ENCODE measurements at regions not wholly inside any gene's neighbourhood (a gene's known extent, or its start where the extent isn't known, plus 50 kb on each side); places are given as distances from the start of the nearest gene placed in this dataset.

DNA sequence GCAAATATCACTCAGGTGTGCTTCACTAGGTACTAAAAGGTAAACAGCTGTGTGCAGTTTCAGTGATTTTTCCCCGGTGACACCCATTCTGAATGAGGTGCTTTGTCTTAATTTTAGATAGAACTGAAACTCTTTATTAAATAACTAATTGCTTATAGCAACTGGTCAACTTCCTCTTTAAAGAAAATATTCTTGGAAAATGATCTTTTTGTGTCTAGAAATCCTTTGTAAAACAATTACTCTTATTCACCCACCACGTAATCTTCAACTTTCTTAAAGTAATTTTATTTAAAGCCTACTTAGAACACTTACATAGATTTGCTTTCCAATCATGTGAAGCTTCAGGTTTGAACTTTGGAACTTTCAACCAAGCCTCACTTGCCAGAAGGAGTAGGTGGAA, 57.9 kb upstream of the RMDN2 start:
- no peak overlapping the region for H3K4me2 ChIP-seq (ENCODE audit: low read depth, low read length, poor library complexity, severe bottlenecking)
- H3K36me3 ChIP-seq (ENCODE audit: insufficient read depth, low read length): no peaks in the 10 kb centered on the region
- no peaks in the 10 kb centered on the region for H3F3A ChIP-seq (ENCODE audit: low read depth)
- no peak overlapping the region for H2AFZ ChIP-seq (ENCODE audit: low read length)
- no peak overlapping the region for H3K9ac ChIP-seq (ENCODE audit: low read depth, low read length, poor library complexity, severe bottlenecking)
- no peaks in the 10 kb centered on the region for H3K9me3 ChIP-seq (ENCODE audit: insufficient read depth, low read depth, low read length)
- H4K20me1 ChIP-seq (ENCODE audit: insufficient read depth, low read length, poor library complexity, severe bottlenecking): no peaks in the 10 kb centered on the region
- H3K4me1 ChIP-seq (ENCODE audit: insufficient read depth, low read length, poor library complexity, severe bottlenecking): peaks cover 5% of the 10 kb centered on the region
- no peak overlapping the region for H3K4me3 ChIP-seq (ENCODE audit: low read length, poor library complexity, severe bottlenecking)
- H3K27me3 ChIP-seq (ENCODE audit: insufficient read depth, low read length, poor library complexity, severe bottlenecking): no peaks in the 10 kb centered on the region
- H3K79me2 ChIP-seq (ENCODE audit: insufficient read depth, low read length): no peaks in the 10 kb centered on the region
- no peaks in the 10 kb centered on the region for H3K9me2 ChIP-seq (replicated peaks; ENCODE audit: low read depth, low read length)
- TF ChIP-seq EZH2phosphoT487 (IDR thresholded peaks at IDR 0.05; ENCODE audit: borderline replicate concordance): no peak
- TF ChIP-seq, protein P1, sequence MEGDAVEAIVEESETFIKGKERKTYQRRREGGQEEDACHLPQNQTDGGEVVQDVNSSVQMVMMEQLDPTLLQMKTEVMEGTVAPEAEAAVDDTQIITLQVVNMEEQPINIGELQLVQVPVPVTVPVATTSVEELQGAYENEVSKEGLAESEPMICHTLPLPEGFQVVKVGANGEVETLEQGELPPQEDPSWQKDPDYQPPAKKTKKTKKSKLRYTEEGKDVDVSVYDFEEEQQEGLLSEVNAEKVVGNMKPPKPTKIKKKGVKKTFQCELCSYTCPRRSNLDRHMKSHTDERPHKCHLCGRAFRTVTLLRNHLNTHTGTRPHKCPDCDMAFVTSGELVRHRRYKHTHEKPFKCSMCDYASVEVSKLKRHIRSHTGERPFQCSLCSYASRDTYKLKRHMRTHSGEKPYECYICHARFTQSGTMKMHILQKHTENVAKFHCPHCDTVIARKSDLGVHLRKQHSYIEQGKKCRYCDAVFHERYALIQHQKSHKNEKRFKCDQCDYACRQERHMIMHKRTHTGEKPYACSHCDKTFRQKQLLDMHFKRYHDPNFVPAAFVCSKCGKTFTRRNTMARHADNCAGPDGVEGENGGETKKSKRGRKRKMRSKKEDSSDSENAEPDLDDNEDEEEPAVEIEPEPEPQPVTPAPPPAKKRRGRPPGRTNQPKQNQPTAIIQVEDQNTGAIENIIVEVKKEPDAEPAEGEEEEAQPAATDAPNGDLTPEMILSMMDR (conservative IDR thresholded peaks at IDR 0.05; ENCODE audit: low read length): no peak

DNA sequence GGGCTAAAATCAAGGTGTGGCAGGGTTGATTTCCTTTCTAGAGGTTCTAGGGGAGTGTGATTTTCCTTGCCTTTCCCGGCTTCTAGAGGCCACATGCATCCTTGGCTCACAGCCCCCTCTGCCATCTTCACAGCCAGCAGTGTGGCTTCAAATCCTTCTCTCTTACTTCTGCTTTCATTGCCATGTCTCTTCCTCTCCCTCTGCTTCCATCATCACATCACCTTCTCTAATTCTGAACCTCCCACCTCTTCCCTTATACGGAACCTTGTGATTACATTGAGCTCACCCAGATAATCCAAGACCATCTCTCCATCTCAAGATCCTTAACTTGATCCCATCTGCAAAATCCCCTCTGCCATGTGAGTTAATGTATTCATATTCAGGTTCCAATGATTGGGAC, 56.2 kb upstream of the RMDN2 start:
- Histone ChIP-seq H3K36me3 (ENCODE audit: insufficient read depth, low read length) (no peaks in the 10 kb centered on the region), H3K79me2 (ENCODE audit: insufficient read depth, low read length) (no peaks in the 10 kb centered on the region), H3K4me1 (ENCODE audit: insufficient read depth, low read length, poor library complexity, severe bottlenecking) (peaks cover 19% of the 10 kb centered on the region), H3K9ac (ENCODE audit: low read depth, low read length, poor library complexity, severe bottlenecking) (no peak overlapping the region), H3K27me3 (ENCODE audit: insufficient read depth, low read length, poor library complexity, severe bottlenecking) (no peaks in the 10 kb centered on the region), H4K20me1 (ENCODE audit: insufficient read depth, low read length, poor library complexity, severe bottlenecking) (no peaks in the 10 kb centered on the region), H3K4me2 (ENCODE audit: low read depth, low read length, poor library complexity, severe bottlenecking) (no peak overlapping the region), H3K9me2 (replicated peaks; ENCODE audit: low read depth, low read length) (no peaks in the 10 kb centered on the region), H2AFZ (ENCODE audit: low read length) (no peak overlapping the region), H3K9me3 (ENCODE audit: insufficient read depth, low read depth, low read length) (no peaks in the 10 kb centered on the region), H3K4me3 (ENCODE audit: low read length, poor library complexity, severe bottlenecking) (no peak overlapping the region), H3F3A (ENCODE audit: low read depth) (no peaks in the 10 kb centered on the region)
- no peak for TF ChIP-seq EZH2phosphoT487 (IDR thresholded peaks at IDR 0.05; ENCODE audit: borderline replicate concordance)
- TF ChIP-seq, protein P1 (conservative IDR thresholded peaks at IDR 0.05; ENCODE audit: low read length): no peak

DNA sequence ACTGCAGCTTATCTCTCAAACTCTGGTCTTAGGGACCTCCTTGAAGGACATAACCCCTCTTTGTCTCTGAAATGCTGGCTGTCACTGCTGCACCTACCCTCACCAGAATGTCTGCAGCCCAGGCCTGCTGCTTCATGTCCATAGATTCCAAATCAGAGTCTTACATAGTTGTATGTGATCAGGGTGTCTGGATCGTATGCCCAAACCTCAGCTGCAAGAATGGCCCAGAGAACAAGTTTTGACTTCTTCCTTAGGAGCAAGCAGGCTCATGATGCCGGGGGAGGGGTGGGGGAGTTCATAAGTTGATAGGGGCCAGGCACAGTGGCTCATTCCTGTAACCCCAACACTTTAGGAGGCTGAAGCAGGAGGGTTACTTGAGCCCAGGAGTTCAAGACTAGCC, 55.8 kb upstream of the RMDN2 start:
- Histone ChIP-seq H2AFZ (ENCODE audit: low read length) (no peak overlapping the region), H3K9me2 (replicated peaks; ENCODE audit: low read depth, low read length) (no peaks in the 10 kb centered on the region), H3K9me3 (ENCODE audit: insufficient read depth, low read depth, low read length) (no peaks in the 10 kb centered on the region), H3K4me1 (ENCODE audit: insufficient read depth, low read length, poor library complexity, severe bottlenecking) (peaks cover 19% of the 10 kb centered on the region), H3K27me3 (ENCODE audit: insufficient read depth, low read length, poor library complexity, severe bottlenecking) (no peaks in the 10 kb centered on the region), H3F3A (ENCODE audit: low read depth) (no peaks in the 10 kb centered on the region), H3K36me3 (ENCODE audit: insufficient read depth, low read length) (no peaks in the 10 kb centered on the region), H3K4me3 (ENCODE audit: low read length, poor library complexity, severe bottlenecking) (no peak overlapping the region), H3K9ac (ENCODE audit: low read depth, low read length, poor library complexity, severe bottlenecking) (no peak overlapping the region), H3K79me2 (ENCODE audit: insufficient read depth, low read length) (no peaks in the 10 kb centered on the region), H3K4me2 (ENCODE audit: low read depth, low read length, poor library complexity, severe bottlenecking) (no peak overlapping the region), H4K20me1 (ENCODE audit: insufficient read depth, low read length, poor library complexity, severe bottlenecking) (no peaks in the 10 kb centered on the region)
- TF ChIP-seq EZH2phosphoT487 (IDR thresholded peaks at IDR 0.05; ENCODE audit: borderline replicate concordance): no peak
- TF ChIP-seq, protein P1 (conservative IDR thresholded peaks at IDR 0.05; ENCODE audit: low read length): no peak

All from Loucy (cell line).